H1 (cell line): ENCODE measurements at regions not wholly inside any gene's neighbourhood (a gene's known extent, or its start where the extent isn't known, plus 50 kb on each side); places are given as distances from the start of the nearest gene placed in this dataset.

ENCODE experiments used
- CTCF ChIA-PET: fragments of 300-600 bp; sonication (Branson Sonifier 250); formaldehyde crosslinking; loops from one replicate; lab custom pipeline; 2021; ENCODE audit not compliant: partially characterized antibody; lab: Charles Lee
- POLR2A ChIA-PET: fragments of 300-600 bp; sonication (Branson Sonifier 250); formaldehyde crosslinking; loops from one replicate; lab custom pipeline; 2021; ENCODE audit warnings: inconsistent platforms; ENCODE audit not compliant: partially characterized antibody; lab: Charles Lee
- DNase-seq, 2 experiments: peaks; one replicate each; pipeline versions ENCODE4 v3.0.0 to v3.0.0-alpha.2; 2010 to 2022; ENCODE audit warnings: low spot score in 2 of 2, low read depth in 1 of 2, mixed read lengths in 1 of 2
- FAIRE-seq: peaks from 2 replicates; lab custom pipeline; 2011; peaks lifted over from hg19 to GRCh38; lab: Jason Lieb, UNC
- H2AFZ ChIP-seq: 2 replicates; pipeline ENCODE4 v1.8.1; 2012; ENCODE audit warnings: low read length, inconsistent platforms
- H2AK5ac ChIP-seq: 2 replicates; pipeline ENCODE4 v1.6.1; 2013; ENCODE audit warnings: low read depth, low read length
- H2BK120ac ChIP-seq: replicated peaks from 2 replicates; pipeline ENCODE3; 2013; ENCODE audit warnings: low read depth, low read length, inconsistent platforms
- H2BK12ac ChIP-seq: 2 replicates; pipeline ENCODE4 v1.6.1; 2013; ENCODE audit warnings: low read depth, low read length
- H2BK15ac ChIP-seq: 2 replicates; pipeline ENCODE4 v1.6.1; 2013; ENCODE audit warnings: low read length
- H2BK20ac ChIP-seq: 2 replicates; pipeline ENCODE4 v1.6.1; 2013; ENCODE audit warnings: low read length
- H2BK5ac ChIP-seq: 2 replicates; pipeline ENCODE4 v1.6.1; 2013; ENCODE audit warnings: low read depth, low read length
- H3K14ac ChIP-seq: 2 replicates; pipeline ENCODE4 v1.6.1; 2013; ENCODE audit warnings: inconsistent platforms; ENCODE audit not compliant: insufficient read length
- H3K18ac ChIP-seq: 2 replicates; pipeline ENCODE4 v1.6.1; 2013; ENCODE audit warnings: low read length; ENCODE audit errors: extremely low read depth
- H3K23ac ChIP-seq: 2 replicates; pipeline ENCODE4 v1.6.1; 2013; ENCODE audit warnings: inconsistent platforms; ENCODE audit not compliant: insufficient read length
- H3K23me2 ChIP-seq: 2 replicates; pipeline ENCODE4 v1.6.1; 2013; ENCODE audit warnings: low read depth, low read length
- H3K27ac ChIP-seq: 2 replicates; pipeline ENCODE4 v1.6.1; 2011; ENCODE audit warnings: low read depth, low read length, inconsistent platforms
- H3K27me3 ChIP-seq, 4 experiments: replicated peaks in 1 of 4; 1 replicate in 1 of 4; 2 replicates in 3 of 4; pipeline versions ENCODE4 v1.6.1 to v1.8.1; 2011 to 2013; ENCODE audit warnings: low read length in 3 of 4, mild to moderate bottlenecking in 3 of 4, inconsistent platforms in 2 of 4, mixed read lengths in 2 of 4, moderate library complexity in 1 of 4; ENCODE audit not compliant: control insufficient read depth in 3 of 4, insufficient read depth in 3 of 4; ENCODE audit errors: extremely low read depth in 1 of 4
- H3K36me3 ChIP-seq, 4 experiments: 2 replicates each; pipeline versions ENCODE4 v1.6.1 to v1.8.1; 2011 to 2013; ENCODE audit warnings: mild to moderate bottlenecking in 4 of 4, low read length in 3 of 4, moderate library complexity in 2 of 4, control low read depth in 1 of 4, inconsistent platforms in 1 of 4; ENCODE audit not compliant: insufficient read depth in 4 of 4, control insufficient read depth in 2 of 4
- H3K4ac ChIP-seq: replicated peaks from 2 replicates; pipeline ENCODE3; 2013; ENCODE audit warnings: low read length, low read depth, mixed read lengths, inconsistent platforms; ENCODE audit not compliant: insufficient read length
- H3K4me1 ChIP-seq, 4 experiments: replicated peaks in 1 of 4; 1 replicate in 1 of 4; 2 replicates in 3 of 4; pipeline versions ENCODE4 v1.6.1 to v1.8.1; 2011 to 2013; ENCODE audit warnings: low read length in 3 of 4, inconsistent platforms in 2 of 4, mixed read lengths in 1 of 4; ENCODE audit not compliant: insufficient read depth in 4 of 4, control insufficient read depth in 3 of 4
- H3K4me2 ChIP-seq, 2 experiments: 2 replicates each; pipeline versions ENCODE4 v1.6.1 to v1.8.1; 2011 to 2013; ENCODE audit warnings: low read depth in 2 of 2, low read length in 2 of 2, control low read depth in 1 of 2, inconsistent platforms in 1 of 2, mild to moderate bottlenecking in 1 of 2; ENCODE audit not compliant: insufficient read depth in 1 of 2
- H3K4me3 ChIP-seq, 4 experiments: fragments of 200-600, 300-600 bp in 1 of 4; sonication (generic), shearing (Covaris generic), sonication (Bioruptor Twin) in 1 of 4; 2 replicates each; pipeline versions ENCODE4 v1.5.1 to v1.8.1; 2011 to 2016; ENCODE audit warnings: low read length in 4 of 4, low read depth in 3 of 4, control low read depth in 2 of 4, inconsistent platforms in 2 of 4, mild to moderate bottlenecking in 2 of 4, mixed read lengths in 1 of 4, moderate library complexity in 1 of 4; ENCODE audit not compliant: insufficient read depth in 2 of 4; ENCODE audit errors: extremely low read depth in 1 of 4
- H3K56ac ChIP-seq: replicated peaks from 2 replicates; pipeline ENCODE3; 2013; ENCODE audit warnings: low read depth, mild to moderate bottlenecking, mixed read lengths, low read length, inconsistent platforms; ENCODE audit not compliant: insufficient read length
- H3K79me1 ChIP-seq: 2 replicates; pipeline ENCODE4 v1.6.1; 2013; ENCODE audit warnings: low read depth, low read length, control low read depth
- H3K79me2 ChIP-seq, 2 experiments: 2 replicates each; pipeline versions ENCODE4 v1.6.1 to v1.8.1; 2012 to 2013; ENCODE audit warnings: low read length in 2 of 2, mild to moderate bottlenecking in 2 of 2, inconsistent platforms in 1 of 2; ENCODE audit not compliant: insufficient read depth in 2 of 2, control insufficient read depth in 1 of 2
- H3K9ac ChIP-seq, 4 experiments: replicated peaks in 1 of 4; 1 replicate in 1 of 4; 2 replicates in 3 of 4; pipeline versions ENCODE4 v1.6.1 to v1.8.1; 2011 to 2013; ENCODE audit warnings: low read depth in 3 of 4, low read length in 3 of 4, control low read depth in 2 of 4, mild to moderate bottlenecking in 2 of 4, moderate library complexity in 2 of 4, inconsistent platforms in 1 of 4; ENCODE audit errors: extremely low read depth in 1 of 4
- H3K9me3 ChIP-seq, 2 experiments: 2 replicates each; pipeline versions ENCODE4 v1.6.1 to v1.8.1; 2012 to 2013; ENCODE audit warnings: mild to moderate bottlenecking in 2 of 2, moderate library complexity in 2 of 2, control low read depth in 1 of 2, inconsistent platforms in 1 of 2, low read depth in 1 of 2, low read length in 1 of 2, mixed read lengths in 1 of 2; ENCODE audit not compliant: insufficient read depth in 2 of 2
- H4K20me1 ChIP-seq, 2 experiments: replicated peaks in 1 of 2; 2 replicates each; pipeline versions ENCODE3 to v1.8.1; 2011 to 2013; ENCODE audit warnings: inconsistent platforms in 2 of 2, low read length in 2 of 2, mild to moderate bottlenecking in 1 of 2; ENCODE audit not compliant: insufficient read depth in 2 of 2, control insufficient read depth in 1 of 2
- H4K5ac ChIP-seq: 2 replicates; pipeline ENCODE4 v1.6.1; 2013; ENCODE audit warnings: low read length, low read depth, mixed read lengths, inconsistent platforms; ENCODE audit not compliant: insufficient read length
- H4K8ac ChIP-seq: 2 replicates; pipeline ENCODE4 v1.8.0; 2013; ENCODE audit warnings: mild to moderate bottlenecking, moderate library complexity, low read length, inconsistent platforms; ENCODE audit not compliant: insufficient read depth; ENCODE audit errors: extremely low read depth
- H4K91ac ChIP-seq: replicated peaks from 2 replicates; pipeline ENCODE3; 2013; ENCODE audit warnings: low read length, mixed read lengths, inconsistent platforms; ENCODE audit not compliant: insufficient read length
- E2F6 ChIP-seq: IDR thresholded peaks from 2 replicates; pipeline ENCODE4 v1.6.1; 2012; ENCODE audit warnings: inconsistent platforms
- HDAC6 ChIP-seq: IDR thresholded peaks from one replicate; pipeline ENCODE4 v1.7.1; 2012; ENCODE audit warnings: low read depth, mild to moderate bottlenecking, inconsistent platforms, low read length, moderate library complexity
- NANOG ChIP-seq: IDR thresholded peaks from 2 replicates; pipeline ENCODE4 v1.6.1; 2011; ENCODE audit warnings: low read length, low read depth, mild to moderate bottlenecking, inconsistent platforms; ENCODE audit not compliant: insufficient read depth, poor library complexity, severe bottlenecking
- RBBP5 ChIP-seq: IDR thresholded peaks from 2 replicates; pipeline ENCODE4 v1.7.1; 2012; ENCODE audit warnings: low read depth, mild to moderate bottlenecking, inconsistent platforms, low read length, moderate library complexity, borderline replicate concordance
- SAP30 ChIP-seq: fragments of 300-600 bp; sonication (generic); IDR thresholded peaks from 2 replicates; pipeline ENCODE4 v1.7.1; 2012; ENCODE audit warnings: low read length, moderate library complexity, mild to moderate bottlenecking, inconsistent platforms; ENCODE audit not compliant: insufficient read depth, insufficient replicate concordance
- TAF1 ChIP-seq: IDR thresholded peaks from 2 replicates; pipeline ENCODE4 v1.6.1; 2011; ENCODE audit warnings: mild to moderate bottlenecking, low read depth, low read length
- TBP ChIP-seq: IDR thresholded peaks from 2 replicates; pipeline ENCODE4 v1.6.1; 2011; ENCODE audit warnings: low read depth, low read length, improper control_type of control experiment
- WGBS, 2 experiments: shearing (Covaris generic) in 1 of 2; methylation state at CpG; one replicate each; pipeline versions ENCODE4 v1.1.6 to v1.1.7; 2013 to 2015; ENCODE audit warnings: low lambda C conversion rate in 2 of 2, mixed read lengths in 2 of 2, inconsistent platforms in 1 of 2, low coverage in 1 of 2, missing lambda C conversion rate in 1 of 2; ENCODE audit not compliant: insufficient replicate concordance in 2 of 2, insufficient coverage in 1 of 2, insufficient read length in 1 of 2; ENCODE audit errors: extremely low coverage in 1 of 2, missing lambda C conversion rate in 1 of 2; 5-methylcytosine and 5-hydroxymethylcytosine counted together
- TF ChIP-seq, protein P1 (sequence below): IDR thresholded peaks from 2 replicates; pipeline ENCODE4 v1.6.1; 2011; ENCODE audit warnings: low read length, improper control_type of control experiment

DNA sequence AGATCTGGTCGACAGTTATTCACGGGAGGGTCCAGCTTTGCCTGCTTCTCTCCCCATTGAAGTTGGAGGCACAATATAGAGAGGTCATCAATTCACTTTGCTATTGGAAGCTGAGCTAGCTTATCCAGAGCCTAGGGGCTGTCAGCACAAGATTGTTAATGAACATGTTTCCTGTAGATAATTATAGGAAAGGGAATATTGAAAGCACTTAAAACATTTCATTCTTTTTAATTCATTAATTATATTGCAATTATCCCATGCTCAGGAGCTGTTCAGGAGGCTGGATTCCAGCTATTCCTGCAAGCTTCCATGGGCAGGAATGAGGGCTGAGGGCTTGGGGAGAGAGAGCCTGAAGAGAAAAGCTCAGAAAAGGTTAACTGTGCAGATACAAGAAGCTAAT is 153.1 kb upstream of the BRINP1 start:
- ChIA-PET POLR2A (no interaction called here), CTCF (no interaction called here)
- Histone ChIP-seq H2AFZ (no peak overlapping the region), H3K23ac (no peak overlapping the region), H2BK12ac (no peak overlapping the region), H2BK120ac (no peak overlapping the region), H4K20me1 (no peaks in the 10 kb centered on the region), H3K79me1 (no peaks in the 10 kb centered on the region), H4K8ac (no peak overlapping the region), H3K27ac (no peak overlapping the region), H4K91ac (no peak overlapping the region), H3K23me2 (no peaks in the 10 kb centered on the region), H4K5ac (no peak overlapping the region), H3K4me1 (no peaks in the 10 kb centered on the region), H3K14ac (no peak overlapping the region), H3K9me3 (0 out of 4 replicates have a peak, but pooled peaks cover 0 to 3% of the 10 kb centered on the region in 2 experiments), H3K9ac (no peak overlapping the region), H3K27me3 (no peaks in the 10 kb centered on the region), H3K4ac (no peak overlapping the region), H2AK5ac (no peak overlapping the region), H3K56ac (no peak overlapping the region), H3K18ac (no peak overlapping the region), H3K4me3 (no peak overlapping the region), H3K4me2 (no peak overlapping the region), H2BK5ac (no peak overlapping the region), H3K36me3 (no peaks in the 10 kb centered on the region), H2BK20ac (no peak overlapping the region), H2BK15ac (no peak overlapping the region), H3K79me2 (no peaks in the 10 kb centered on the region)
- TF ChIP-seq, protein P1, sequence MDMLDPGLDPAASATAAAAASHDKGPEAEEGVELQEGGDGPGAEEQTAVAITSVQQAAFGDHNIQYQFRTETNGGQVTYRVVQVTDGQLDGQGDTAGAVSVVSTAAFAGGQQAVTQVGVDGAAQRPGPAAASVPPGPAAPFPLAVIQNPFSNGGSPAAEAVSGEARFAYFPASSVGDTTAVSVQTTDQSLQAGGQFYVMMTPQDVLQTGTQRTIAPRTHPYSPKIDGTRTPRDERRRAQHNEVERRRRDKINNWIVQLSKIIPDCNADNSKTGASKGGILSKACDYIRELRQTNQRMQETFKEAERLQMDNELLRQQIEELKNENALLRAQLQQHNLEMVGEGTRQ = no peak
- no peak for TF ChIP-seq SAP30
- TF ChIP-seq HDAC6 = no peak
- no peak for TF ChIP-seq TAF1
- no peak for TF ChIP-seq RBBP5
- no peak for TF ChIP-seq E2F6
- TF ChIP-seq NANOG = no peak
- no peak for TF ChIP-seq TBP
- FAIRE-seq = no peak
- DNase-seq = no peak
- WGBS, 2 experiments = 90% methylated on average over 2 of the region's 2 CpGs; no CpG with 5 or more reads in 1 of the 2 experiments
